Suprapubic skin (tissue), 4 donors: ENCODE measurements at regions not wholly inside any gene's neighbourhood (a gene's known extent, or its start where the extent isn't known, plus 50 kb on each side); places are given as distances from the start of the nearest gene placed in this dataset.

ENCODE experiments used
- CTCF ChIP-seq, 2 donors: fragments of 200-600 bp in 1 of 2; fragments of 450-650 bp in 1 of 2; sonication (generic) in 1 of 2; IDR thresholded peaks; one replicate each; pipeline ENCODE4 v1.5.1; 2016 to 2019; ENCODE audit warnings: antibody characterized with exemption in 2 of 2, mild to moderate bottlenecking in 1 of 2, moderate library complexity in 1 of 2
- EP300 ChIP-seq: sonication (generic); formaldehyde crosslinking; IDR thresholded peaks from one replicate; pipeline ENCODE4 v1.6.1; 2017; ENCODE audit warnings: antibody characterized with exemption
- POLR2A ChIP-seq, 2 donors: fragments of 450-650 bp; IDR thresholded peaks; one replicate each; pipeline ENCODE4 v1.6.1; 2017; ENCODE audit warnings: antibody characterized with exemption in 2 of 2, mild to moderate bottlenecking in 2 of 2, moderate library complexity in 2 of 2
- POLR2AphosphoS5 ChIP-seq, 3 donors: sonication (generic); formaldehyde crosslinking; IDR thresholded peaks; one replicate each; pipeline ENCODE4 v1.6.1; 2017; ENCODE audit warnings: antibody characterized with exemption in 3 of 3

GRCh38 chr1:2918441-2918840, 102.8 kb upstream of the ACTRT2 start:
- TF ChIP-seq CTCF (IDR thresholded peaks at IDR 0.05) = no peak
- no peak for TF ChIP-seq EP300
- no peak for TF ChIP-seq POLR2AphosphoS5 (IDR thresholded peaks at IDR 0.05)
- TF ChIP-seq POLR2A (IDR thresholded peaks at IDR 0.05) = no peak
